Ovary (tissue), 3 donors: ENCODE measurements at regions not wholly inside any gene's neighbourhood (a gene's known extent, or its start where the extent isn't known, plus 50 kb on each side); places are given as distances from the start of the nearest gene placed in this dataset.

Experiments used
- CTCF ChIP-seq, 3 donors: fragments of 450-650 bp in 2 of 3; fragments of 200-600 bp in 1 of 3; IDR thresholded peaks; one replicate each; pipeline versions ENCODE4 v1.5.1 to v1.8.0; 2016 to 2022; ENCODE audit warnings: antibody characterized with exemption in 3 of 3, mild to moderate bottlenecking in 1 of 3
- POLR2A ChIP-seq: fragments of 450-650 bp; IDR thresholded peaks from one replicate; pipeline ENCODE4 v1.6.1; 2017; ENCODE audit warnings: antibody characterized with exemption, mild to moderate bottlenecking, moderate library complexity
- donor health status: DM: no; HTN: no; CAD: no.

DNA sequence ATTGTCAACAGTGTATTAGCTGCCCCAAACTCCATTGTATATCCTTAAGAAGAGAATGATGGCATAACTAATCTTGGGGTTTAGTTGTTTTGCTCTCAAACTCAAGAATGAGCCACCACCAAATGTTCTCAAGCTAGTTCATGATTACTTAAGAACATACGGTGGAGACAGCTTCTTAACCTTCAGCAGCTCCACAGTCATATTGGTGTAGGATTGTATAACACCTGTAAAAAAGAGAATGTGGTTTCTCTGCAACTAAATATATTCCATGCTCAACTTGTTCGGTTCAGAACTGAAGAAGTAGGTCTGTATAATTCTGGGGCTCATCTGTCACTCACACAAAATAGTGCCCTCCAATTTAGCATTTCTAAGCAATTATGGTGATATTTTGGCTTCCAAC is 177.9 kb upstream of the DUSP10 start:
- TF ChIP-seq CTCF (IDR thresholded peaks at IDR 0.05) (no peak), POLR2A (no peak)
